IPS-20b (cell line): ENCODE measurements at regions not wholly inside any gene's neighbourhood (a gene's known extent, or its start where the extent isn't known, plus 50 kb on each side); places are given as distances from the start of the nearest gene placed in this dataset.

ENCODE experiments used
- H3K27ac ChIP-seq: one replicate; pipeline ENCODE4 v1.5.1; 2013; ENCODE audit warnings: low read length
- H3K27me3 ChIP-seq: 2 replicates; pipeline ENCODE4 v1.6.1; 2013; ENCODE audit warnings: mild to moderate bottlenecking, low read length, inconsistent platforms; ENCODE audit not compliant: insufficient read depth
- H3K36me3 ChIP-seq: 2 replicates; pipeline ENCODE4 v1.6.1; 2013; ENCODE audit warnings: low read depth, mild to moderate bottlenecking, inconsistent platforms, low read length, moderate library complexity; ENCODE audit not compliant: insufficient read depth
- H3K4me1 ChIP-seq: 2 replicates; pipeline ENCODE4 v1.6.1; 2013; ENCODE audit warnings: mild to moderate bottlenecking, control low read depth, inconsistent platforms, low read length, moderate library complexity; ENCODE audit not compliant: insufficient read depth
- H3K4me3 ChIP-seq: 2 replicates; pipeline ENCODE4 v1.5.1; 2013; ENCODE audit warnings: mild to moderate bottlenecking, low read length, inconsistent platforms
- H3K9ac ChIP-seq: 2 replicates; pipeline ENCODE4 v1.6.1; 2013; ENCODE audit warnings: low read depth, mild to moderate bottlenecking, inconsistent platforms, low read length, moderate library complexity
- H3K9me3 ChIP-seq: 2 replicates; pipeline ENCODE4 v1.6.1; 2013; ENCODE audit warnings: mild to moderate bottlenecking, low read depth, low read length, inconsistent platforms; ENCODE audit not compliant: insufficient read depth

DNA sequence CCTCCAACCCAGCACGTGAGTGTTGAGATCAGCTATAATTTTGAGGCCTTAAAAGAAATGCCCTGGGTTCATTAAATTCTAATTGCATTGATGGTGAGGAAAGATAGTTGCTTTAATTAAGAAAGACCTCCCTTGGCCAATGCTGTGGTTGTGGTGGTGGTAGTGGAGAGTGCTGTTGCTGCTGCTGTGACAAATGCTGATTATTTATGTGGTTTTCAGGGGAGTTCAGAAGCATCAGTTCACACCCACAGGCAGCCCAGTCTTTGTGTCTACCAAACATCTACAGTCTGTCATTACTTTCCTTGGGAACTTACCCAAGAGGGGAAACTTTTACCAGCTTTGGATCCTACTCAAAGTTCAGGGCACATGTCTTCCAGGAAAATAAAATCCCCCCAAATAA, 178.4 kb upstream of the PARP11 start:
- H3K9me3 ChIP-seq, result no peaks in the 10 kb centered on the region
- no peaks in the 10 kb centered on the region; the same call in 1 of the 2 replicates for H3K4me1 ChIP-seq

DNA sequence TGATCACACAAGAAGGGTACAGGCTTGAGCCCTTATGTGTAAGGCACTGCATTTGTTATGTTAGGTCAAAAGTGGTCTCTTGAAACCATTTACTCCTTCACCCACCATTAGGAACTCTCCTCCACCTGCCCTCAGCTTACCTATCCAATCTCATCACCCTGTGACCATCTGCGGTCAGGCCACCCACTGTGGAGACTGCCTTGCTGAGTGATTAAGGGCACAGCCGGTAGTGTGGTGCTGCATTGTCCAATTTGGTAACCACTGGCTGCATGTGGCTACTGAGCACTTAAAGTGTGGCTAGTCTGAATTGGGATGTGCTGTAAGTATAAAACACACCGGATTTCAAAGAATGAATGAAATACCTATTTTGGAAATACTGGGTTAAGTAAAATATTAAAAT, 177.1 kb upstream of the PARP11 start:
- Histone ChIP-seq H3K9ac (no peak overlapping the region), H3K4me1 (no peaks in the 10 kb centered on the region; the same call in 1 of the 2 replicates), H3K27ac (no peak overlapping the region), H3K9me3 (no peaks in the 10 kb centered on the region), H3K4me3 (no peak overlapping the region), H3K27me3 (no peaks in the 10 kb centered on the region), H3K36me3 (no peaks in the 10 kb centered on the region)

More for the DNA sequence above, 178.4 kb upstream of the PARP11 start:
- H3K27me3 ChIP-seq, result no peaks in the 10 kb centered on the region
- H3K27ac ChIP-seq, result no peak overlapping the region
- no peak overlapping the region for H3K9ac ChIP-seq
- no peak overlapping the region for H3K4me3 ChIP-seq
- H3K36me3 ChIP-seq, result no peaks in the 10 kb centered on the region

DNA sequence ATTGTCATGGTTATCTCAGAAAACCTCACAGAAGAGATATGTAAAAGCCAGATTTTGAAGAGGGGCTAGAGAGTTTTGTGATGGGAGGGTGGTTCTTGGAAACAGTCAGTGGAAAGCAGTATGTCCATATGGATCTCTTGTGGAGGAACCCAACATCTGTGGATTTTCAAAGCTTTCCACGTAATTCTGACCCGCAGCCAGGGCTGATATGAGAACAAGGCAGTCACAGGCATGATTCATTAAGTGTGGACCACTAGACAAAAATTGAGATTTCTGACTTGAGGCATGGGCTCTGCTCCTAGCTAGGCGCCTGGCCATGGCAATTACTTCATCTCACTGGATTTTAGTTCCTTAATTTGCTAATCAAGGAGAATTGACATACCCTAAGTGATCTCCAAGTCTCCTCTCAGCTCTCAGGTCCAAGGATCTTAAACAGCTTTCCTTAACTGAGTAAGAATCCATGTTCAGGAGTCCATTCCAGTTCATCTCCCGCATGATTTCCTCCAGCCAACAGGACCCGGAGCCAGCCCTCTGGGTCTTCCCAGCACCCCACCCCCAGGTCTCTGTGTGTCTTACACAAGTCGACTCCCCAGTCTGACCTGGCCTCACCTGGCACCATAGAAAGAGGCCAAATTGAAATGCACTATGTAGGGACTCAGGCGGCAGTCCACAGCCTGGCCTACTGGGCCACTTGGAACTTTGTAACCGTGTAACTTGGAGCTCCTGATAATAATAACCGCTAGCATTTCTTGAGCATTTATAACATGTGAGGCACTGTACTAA, 176.3 kb upstream of the PARP11 start:
- Histone ChIP-seq H3K4me3 (no peak overlapping the region), H3K36me3 (no peaks in the 10 kb centered on the region), H3K27me3 (no peaks in the 10 kb centered on the region), H3K9me3 (no peaks in the 10 kb centered on the region), H3K9ac (no peak overlapping the region), H3K27ac (no peak overlapping the region), H3K4me1 (no peaks in the 10 kb centered on the region; the same call in 1 of the 2 replicates)

DNA sequence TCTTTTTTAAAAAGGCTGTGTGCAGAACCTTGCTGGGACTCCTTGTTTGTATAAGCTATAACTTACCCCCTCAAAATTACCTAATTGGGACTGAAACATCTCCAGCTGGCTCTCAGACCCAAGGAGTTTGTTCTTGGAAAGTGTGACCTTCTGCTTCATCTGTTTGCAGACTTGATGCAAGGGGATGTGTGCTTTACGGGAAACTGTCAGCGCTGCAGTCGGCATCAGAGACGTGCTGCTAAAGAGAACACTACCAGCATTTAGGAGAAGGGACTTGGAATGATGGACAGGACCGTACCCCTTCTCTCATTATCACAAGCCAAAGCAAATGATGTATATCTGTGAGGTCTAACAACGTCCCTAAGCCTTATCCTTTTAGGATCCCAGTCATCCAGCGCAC, 174.2 kb upstream of the PARP11 start:
- no peaks in the 10 kb centered on the region; the same call in 1 of the 2 replicates for H3K4me1 ChIP-seq
- H3K27me3 ChIP-seq, result no peaks in the 10 kb centered on the region
- H3K9me3 ChIP-seq, result no peaks in the 10 kb centered on the region; the same call in 1 of the 2 replicates

DNA sequence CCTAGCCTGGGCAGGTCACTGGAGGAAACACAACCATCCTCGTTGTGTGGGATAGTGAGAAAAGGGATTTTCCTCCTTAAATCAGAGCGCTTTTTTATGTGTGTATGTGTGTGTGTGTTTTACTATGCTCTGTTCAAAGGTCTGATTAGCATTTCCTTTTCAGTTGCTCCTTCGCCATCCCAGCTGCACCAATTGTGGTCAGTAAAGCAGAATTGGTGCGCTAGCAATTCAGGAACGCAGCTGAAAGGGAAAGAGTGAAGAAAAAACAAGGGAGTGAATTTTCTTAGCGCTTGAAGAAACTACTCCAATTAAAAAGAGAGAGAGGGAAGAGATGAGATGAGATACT, 173.3 kb upstream of the PARP11 start:
- H3K27me3 ChIP-seq, result no peaks in the 10 kb centered on the region
- no peak overlapping the region for H3K4me3 ChIP-seq
- H3K27ac ChIP-seq, result no peak overlapping the region
- H3K9me3 ChIP-seq, result no peaks in the 10 kb centered on the region; the same call in 1 of the 2 replicates
- H3K9ac ChIP-seq, result no peak overlapping the region
- H3K4me1 ChIP-seq, result no peaks in the 10 kb centered on the region; the same call in 1 of the 2 replicates
- H3K36me3 ChIP-seq, result no peaks in the 10 kb centered on the region

More for the DNA sequence above, 174.2 kb upstream of the PARP11 start:
- Histone ChIP-seq H3K36me3 (no peaks in the 10 kb centered on the region), H3K4me3 (no peak overlapping the region), H3K9ac (no peak overlapping the region), H3K27ac (no peak overlapping the region)

DNA sequence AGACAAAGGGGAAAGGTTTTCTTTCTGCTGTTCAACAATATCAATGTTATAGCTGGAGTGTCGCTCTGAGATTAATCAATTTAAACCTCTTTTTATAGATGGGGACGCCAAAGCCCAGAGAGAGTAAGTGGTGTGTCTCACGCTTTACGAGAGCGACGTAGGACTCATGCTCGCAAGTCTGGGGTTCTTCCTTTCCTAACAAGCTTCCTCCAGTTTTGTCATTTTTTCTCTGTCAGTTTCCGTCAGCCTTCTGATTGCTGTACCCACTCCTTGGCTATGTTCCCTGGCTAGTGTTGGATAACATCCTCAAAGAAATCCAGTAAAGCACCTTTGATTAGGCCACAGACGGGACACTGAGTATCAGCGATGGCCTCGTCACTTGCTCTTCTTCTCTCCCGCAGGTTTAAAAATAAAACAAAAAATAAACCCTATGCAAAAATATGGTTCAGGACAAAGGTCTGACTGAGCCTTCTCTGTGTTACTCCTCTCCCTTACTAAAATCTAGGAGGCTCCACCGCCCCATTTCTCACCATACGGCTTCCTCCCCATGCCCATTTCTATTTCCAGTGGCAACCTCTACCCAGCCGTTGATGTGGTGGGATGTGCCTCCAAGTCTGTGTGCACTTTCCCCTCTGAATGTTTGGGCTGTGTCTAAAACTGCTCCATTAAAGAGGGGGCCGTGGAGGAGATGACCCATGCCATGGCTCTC, 172.7 kb upstream of the PARP11 start:
- Histone ChIP-seq H3K36me3 (no peaks in the 10 kb centered on the region), H3K27me3 (no peaks in the 10 kb centered on the region), H3K4me1 (no peaks in the 10 kb centered on the region; the same call in 1 of the 2 replicates), H3K27ac (no peak overlapping the region), H3K4me3 (no peak overlapping the region), H3K9ac (no peak overlapping the region), H3K9me3 (no peaks in the 10 kb centered on the region; the same call in 1 of the 2 replicates)

DNA sequence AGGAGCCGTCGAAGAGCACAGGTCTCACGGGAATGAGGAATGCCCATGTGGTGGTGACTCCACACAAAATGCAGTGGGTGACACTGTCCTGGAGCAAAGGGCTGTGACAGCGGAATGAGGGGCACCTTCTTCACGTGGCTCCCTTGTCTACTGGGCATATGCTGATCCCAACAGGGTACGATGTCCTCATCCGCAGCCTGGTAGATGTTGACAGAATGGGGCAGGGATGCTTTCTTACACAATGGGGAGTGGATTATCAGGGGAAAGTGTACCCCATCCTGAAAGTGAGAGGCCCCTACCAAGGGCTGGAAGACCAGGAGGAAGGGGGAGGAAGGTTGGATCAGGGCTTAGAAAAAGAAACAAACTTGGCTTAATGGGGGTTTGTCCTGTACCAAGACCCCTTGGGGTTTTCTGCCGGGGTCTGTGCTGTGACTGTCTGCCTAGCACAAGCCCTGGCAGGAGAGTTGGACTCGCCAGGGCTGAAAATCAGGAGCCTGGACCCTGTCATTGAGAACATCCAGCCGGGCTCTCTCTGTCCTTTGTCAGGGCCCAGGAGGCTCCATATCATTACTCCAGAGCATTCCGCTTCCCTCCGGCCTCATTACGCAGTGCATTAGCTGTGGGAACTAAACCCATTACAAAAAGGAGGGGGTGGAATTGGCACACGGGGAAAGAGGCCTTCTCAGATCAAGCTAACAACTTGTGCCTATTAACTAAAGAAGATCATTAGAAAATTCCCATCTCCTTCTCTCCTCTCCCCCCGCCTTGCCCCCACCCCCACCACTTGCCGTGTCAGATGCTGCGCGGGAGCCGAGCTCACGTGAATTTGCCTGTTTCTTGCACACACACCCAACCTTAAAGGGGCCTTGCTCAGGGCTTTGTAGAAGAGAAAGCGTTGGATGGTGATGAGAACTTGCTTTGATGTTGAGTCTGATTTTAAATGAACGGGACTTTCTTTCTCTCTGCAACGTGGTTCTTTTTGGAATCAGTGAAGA, 171.8 kb upstream of the PARP11 start:
- Histone ChIP-seq H3K27ac (no peak overlapping the region), H3K4me1 (no peaks in the 10 kb centered on the region; the same call in 1 of the 2 replicates), H3K4me3 (no peak overlapping the region), H3K36me3 (no peaks in the 10 kb centered on the region), H3K9ac (no peak overlapping the region), H3K9me3 (no peaks in the 10 kb centered on the region; the same call in 1 of the 2 replicates), H3K27me3 (no peaks in the 10 kb centered on the region)

DNA sequence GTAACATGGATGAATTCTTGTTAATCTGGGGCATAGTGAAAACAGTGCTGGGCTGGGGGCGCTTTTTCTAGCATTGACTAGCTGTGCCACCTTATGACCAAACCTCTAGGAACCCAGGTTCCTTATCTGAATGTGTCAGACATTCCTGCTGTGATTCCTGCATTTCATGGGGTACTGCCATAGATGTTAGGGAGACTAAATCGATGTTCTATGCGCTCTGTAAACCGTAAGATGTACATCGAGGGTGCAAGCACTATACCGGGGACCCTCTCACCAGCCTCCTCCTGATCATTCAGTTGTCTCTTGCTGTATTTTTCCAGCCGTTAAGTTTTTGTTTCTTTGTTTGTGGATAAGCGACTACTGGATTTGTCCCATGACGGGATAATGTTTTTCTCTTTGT, 170.9 kb upstream of the PARP11 start:
- H3K36me3 ChIP-seq, result no peaks in the 10 kb centered on the region
- no peaks in the 10 kb centered on the region for H3K27me3 ChIP-seq
- H3K9ac ChIP-seq, result no peak overlapping the region
- no peak overlapping the region for H3K27ac ChIP-seq
- H3K4me1 ChIP-seq, result no peaks in the 10 kb centered on the region; the same call in 1 of the 2 replicates
- H3K9me3 ChIP-seq, result no peaks in the 10 kb centered on the region; the same call in 1 of the 2 replicates
- H3K4me3 ChIP-seq, result no peak overlapping the region

DNA sequence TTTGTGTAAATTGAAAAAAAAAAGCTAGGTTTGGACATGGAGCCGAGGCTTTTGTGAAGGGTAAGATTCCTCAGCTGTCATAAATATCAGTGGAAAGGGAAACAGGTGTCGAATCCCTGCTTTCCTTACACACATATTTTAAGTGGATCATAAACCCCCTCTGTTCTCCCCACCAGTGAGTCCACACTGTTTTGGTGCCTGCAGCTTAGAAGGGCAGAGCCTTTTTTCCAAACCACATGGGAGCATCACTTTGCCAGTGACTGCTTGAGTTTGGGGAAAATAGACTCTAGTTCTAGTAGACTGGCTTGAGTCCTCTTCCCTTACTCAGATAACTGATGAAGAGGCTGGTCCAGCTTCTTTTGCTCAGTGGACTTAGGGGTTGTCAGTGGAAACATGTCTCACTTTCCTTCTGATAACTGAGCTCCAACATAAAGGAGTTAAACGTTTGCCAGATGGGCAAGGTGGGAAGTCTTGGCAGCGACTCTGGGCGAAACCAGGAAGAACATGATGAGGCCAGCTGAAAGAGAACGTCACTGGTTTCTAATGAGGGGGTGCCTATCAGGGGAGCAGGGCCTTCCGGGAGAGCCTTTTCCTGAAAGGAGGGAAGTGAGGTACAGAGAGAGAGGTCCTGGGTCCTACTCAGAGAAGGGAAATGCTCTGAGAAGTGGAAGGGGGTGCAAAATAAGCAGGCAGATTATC, 168.1 kb upstream of the PARP11 start:
- H3K27me3 ChIP-seq, result no peaks in the 10 kb centered on the region
- H3K27ac ChIP-seq, result no peak overlapping the region
- no peak overlapping the region for H3K9ac ChIP-seq
- no peaks in the 10 kb centered on the region for H3K36me3 ChIP-seq
- no peaks in the 10 kb centered on the region; the same call in 1 of the 2 replicates for H3K9me3 ChIP-seq
- H3K4me3 ChIP-seq, result no peak overlapping the region
- no peaks in the 10 kb centered on the region for H3K4me1 ChIP-seq

DNA sequence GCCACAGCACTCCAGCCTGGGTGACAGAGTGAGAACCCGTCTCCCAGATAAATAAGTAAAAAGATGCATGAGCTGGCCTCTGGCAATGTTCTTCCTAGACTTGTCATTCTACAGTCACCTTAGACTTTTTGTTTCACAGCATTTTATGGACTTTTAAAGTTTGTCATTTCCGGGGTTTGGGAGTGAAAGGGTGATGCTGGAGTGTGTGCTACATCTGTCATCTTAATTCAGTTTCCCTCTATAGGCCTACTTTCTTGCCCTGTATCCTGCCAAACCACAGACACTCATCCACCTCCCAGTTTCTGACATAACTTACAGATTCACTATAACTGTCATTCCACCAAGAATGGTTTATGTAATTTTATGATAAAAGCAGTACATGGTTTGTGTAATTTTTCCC, 166.7 kb upstream of the PARP11 start:
- no peaks in the 10 kb centered on the region; the same call in 1 of the 2 replicates for H3K9me3 ChIP-seq
- no peak overlapping the region for H3K27ac ChIP-seq
- H3K27me3 ChIP-seq, result no peaks in the 10 kb centered on the region
- no peak overlapping the region for H3K4me3 ChIP-seq
- no peak overlapping the region for H3K9ac ChIP-seq
- no peaks in the 10 kb centered on the region for H3K36me3 ChIP-seq
- no peaks in the 10 kb centered on the region for H3K4me1 ChIP-seq
